Calu3 (cell line): ENCODE measurements at regions not wholly inside any gene's neighbourhood (a gene's known extent, or its start where the extent isn't known, plus 50 kb on each side); places are given as distances from the start of the nearest gene placed in this dataset.
"Not testable (repeated sequence)": the region's sequence is repeated elsewhere in the genome, so short reads cannot be mapped to it uniquely, and the experiment has no call there.

ENCODE experiments used
- BruUV-seq: library from RNA; stranded (reverse); fragments of 400-500 nt; replicated peaks from 2 replicates; lab custom pipeline; 2021; lab: Mats Ljungman, UMichigan
- CTCF ChIA-PET: fragments of 300-600 bp; sonication (Branson Sonifier 250); formaldehyde crosslinking; loops from one replicate; lab custom pipeline; 2022; ENCODE audit warnings: antibody characterized with exemption; lab: Charles Lee
- DNase-seq: peaks from one replicate; pipeline ENCODE4 v3.0.0; 2022
- H3K27ac Mint-ChIP-seq: one replicate; pipeline ENCODE4 v1.8.0; 2022; ENCODE audit warnings: mixed read lengths; ENCODE audit not compliant: unreplicated experiment
- H3K27me3 Mint-ChIP-seq: one replicate; pipeline ENCODE4 v1.8.0; 2022; ENCODE audit warnings: mixed read lengths; ENCODE audit not compliant: unreplicated experiment
- H3K36me3 Mint-ChIP-seq: one replicate; pipeline ENCODE4 v1.8.0; 2022; ENCODE audit warnings: mild to moderate bottlenecking, moderate library complexity, mixed read lengths; ENCODE audit not compliant: insufficient read depth, unreplicated experiment
- H3K4me1 Mint-ChIP-seq: one replicate; pipeline ENCODE4 v1.8.0; 2022; ENCODE audit warnings: mild to moderate bottlenecking, low read depth, mixed read lengths; ENCODE audit not compliant: unreplicated experiment
- H3K4me3 Mint-ChIP-seq: one replicate; pipeline ENCODE4 v1.8.0; 2022; ENCODE audit warnings: mild to moderate bottlenecking, low read depth, moderate library complexity, mixed read lengths; ENCODE audit not compliant: unreplicated experiment
- H3K9me3 Mint-ChIP-seq: one replicate; pipeline ENCODE4 v1.8.0; 2022; ENCODE audit warnings: low read depth, mixed read lengths; ENCODE audit not compliant: unreplicated experiment
- intact Hi-C: fragments of 100-400 bp; cut with micrococcal nuclease; formaldehyde crosslinking; loops from one replicate; pipeline ENCODE4 v1.10.0; 2022; ENCODE audit not compliant: unreplicated experiment
- TF ChIP-seq, protein P1 (sequence below): fragments of 200-600 bp; IDR thresholded peaks from one replicate; pipeline ENCODE4 v1.8.0; 2022; ENCODE audit warnings: antibody characterized with exemption; ENCODE audit not compliant: unreplicated experiment

DNA sequence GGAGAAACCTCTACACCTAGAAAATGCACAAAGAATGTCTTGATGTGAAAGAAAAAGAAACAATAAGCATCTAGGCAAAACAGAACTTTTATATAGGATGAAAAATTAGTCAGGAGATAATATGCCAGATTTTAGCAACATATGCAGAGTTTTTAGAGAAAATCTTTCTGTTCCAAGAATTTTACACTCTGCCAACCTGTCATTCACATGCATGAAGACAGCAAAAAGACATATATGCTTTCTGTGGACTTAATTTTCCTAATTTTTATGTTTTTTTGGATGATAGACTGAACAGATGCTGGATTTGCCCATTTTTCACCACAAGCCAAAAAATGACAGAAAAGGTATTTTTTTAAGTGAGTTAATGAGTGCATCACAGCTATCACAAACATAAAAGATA, 637.3 kb downstream of the TRIB2 start:
- CTCF ChIA-PET, result no interaction called here
- H3K4me1 Mint-ChIP-seq, result no peaks in the 10 kb centered on the region
- H3K36me3 Mint-ChIP-seq, result no peaks in the 10 kb centered on the region
- DNase-seq, result no peak
- H3K27ac Mint-ChIP-seq, result no peak overlapping the region
- H3K4me3 Mint-ChIP-seq, result no peak overlapping the region
- intact Hi-C loops, result no loop called here
- no TSS peak for BruUV-seq
- TF ChIP-seq, protein P1, sequence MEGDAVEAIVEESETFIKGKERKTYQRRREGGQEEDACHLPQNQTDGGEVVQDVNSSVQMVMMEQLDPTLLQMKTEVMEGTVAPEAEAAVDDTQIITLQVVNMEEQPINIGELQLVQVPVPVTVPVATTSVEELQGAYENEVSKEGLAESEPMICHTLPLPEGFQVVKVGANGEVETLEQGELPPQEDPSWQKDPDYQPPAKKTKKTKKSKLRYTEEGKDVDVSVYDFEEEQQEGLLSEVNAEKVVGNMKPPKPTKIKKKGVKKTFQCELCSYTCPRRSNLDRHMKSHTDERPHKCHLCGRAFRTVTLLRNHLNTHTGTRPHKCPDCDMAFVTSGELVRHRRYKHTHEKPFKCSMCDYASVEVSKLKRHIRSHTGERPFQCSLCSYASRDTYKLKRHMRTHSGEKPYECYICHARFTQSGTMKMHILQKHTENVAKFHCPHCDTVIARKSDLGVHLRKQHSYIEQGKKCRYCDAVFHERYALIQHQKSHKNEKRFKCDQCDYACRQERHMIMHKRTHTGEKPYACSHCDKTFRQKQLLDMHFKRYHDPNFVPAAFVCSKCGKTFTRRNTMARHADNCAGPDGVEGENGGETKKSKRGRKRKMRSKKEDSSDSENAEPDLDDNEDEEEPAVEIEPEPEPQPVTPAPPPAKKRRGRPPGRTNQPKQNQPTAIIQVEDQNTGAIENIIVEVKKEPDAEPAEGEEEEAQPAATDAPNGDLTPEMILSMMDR, result no peak
- H3K9me3 Mint-ChIP-seq, result peaks cover 6% of the 10 kb centered on the region
- no peaks in the 10 kb centered on the region for H3K27me3 Mint-ChIP-seq

DNA sequence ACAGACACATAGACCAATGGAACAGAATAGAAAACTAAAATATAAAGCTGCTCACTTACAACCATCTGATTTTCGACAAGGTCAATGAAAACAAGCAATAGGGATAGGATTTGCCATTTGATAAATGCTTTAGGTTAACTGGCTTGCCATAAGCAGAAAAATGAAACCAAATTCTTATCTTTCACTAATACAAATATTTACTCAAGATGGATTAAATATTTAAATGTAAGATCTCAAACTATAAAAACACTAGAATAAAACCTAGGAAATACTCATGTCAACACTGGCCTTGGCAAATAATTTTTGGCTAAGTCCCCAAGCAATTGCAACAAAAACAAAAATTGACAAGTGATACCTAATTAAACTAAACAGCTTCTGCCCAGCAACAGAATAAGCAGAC, 665.2 kb downstream of the TRIB2 start:
- DNase-seq, H3K36me3 Mint-ChIP-seq, H3K27ac Mint-ChIP-seq, H3K4me1 Mint-ChIP-seq, CTCF ChIA-PET, H3K27me3 Mint-ChIP-seq, H3K4me3 Mint-ChIP-seq, BruUV-seq, intact Hi-C loops, H3K9me3 Mint-ChIP-seq: not testable (repeated sequence)

DNA sequence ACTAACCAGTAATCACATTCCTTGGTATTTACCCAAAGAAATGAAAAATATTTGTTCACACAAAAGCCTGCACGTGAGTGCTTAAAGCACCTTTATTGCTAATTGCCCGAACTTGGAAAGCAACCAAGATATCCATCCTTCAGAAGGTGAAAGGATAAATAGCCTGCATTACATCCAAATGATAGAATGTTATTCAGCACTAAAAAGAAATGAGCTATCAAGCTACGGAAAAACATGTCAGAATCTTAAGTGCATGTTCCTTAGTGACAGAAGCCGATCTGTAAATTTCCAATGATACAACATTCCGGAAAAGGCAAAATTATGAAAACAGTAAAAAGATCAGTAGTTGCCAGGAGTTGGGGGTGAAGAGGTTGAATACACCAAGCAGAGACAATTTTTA, 672.4 kb downstream of the TRIB2 start:
- DNase-seq, BruUV-seq, CTCF ChIA-PET, intact Hi-C loops, H3K27ac Mint-ChIP-seq, H3K27me3 Mint-ChIP-seq, H3K4me3 Mint-ChIP-seq, H3K4me1 Mint-ChIP-seq, H3K36me3 Mint-ChIP-seq, H3K9me3 Mint-ChIP-seq: not testable (repeated sequence)

DNA sequence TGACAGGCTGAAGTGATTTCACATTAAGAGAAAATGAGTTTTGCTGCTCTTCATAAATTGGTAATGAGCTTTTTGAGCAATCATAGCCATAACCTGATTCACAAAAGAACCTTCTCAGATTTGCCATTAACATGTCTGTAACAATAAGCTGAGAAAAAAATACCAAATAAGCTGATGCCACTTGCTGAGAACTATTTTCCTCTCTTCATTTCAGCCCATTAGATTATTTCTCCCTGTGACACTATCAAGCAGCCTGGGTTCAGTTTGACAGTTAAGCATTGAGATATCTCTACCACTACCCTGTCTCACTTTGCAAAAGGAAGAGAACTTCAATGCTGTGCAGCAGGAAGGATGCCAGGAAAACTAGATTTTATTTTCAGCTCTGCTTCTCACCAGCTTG, 673.9 kb downstream of the TRIB2 start:
- Mint-ChIP-seq H3K9me3 (no peaks in the 10 kb centered on the region), H3K27me3 (no peaks in the 10 kb centered on the region), H3K27ac (no peak overlapping the region), H3K36me3 (no peaks in the 10 kb centered on the region), H3K4me1 (no peaks in the 10 kb centered on the region), H3K4me3 (no peak overlapping the region)
- CTCF ChIA-PET, result no interaction called here
- TF ChIP-seq, protein P1, result no peak
- intact Hi-C loops, result no loop called here
- BruUV-seq, result no TSS peak
- DNase-seq, result no peak

DNA sequence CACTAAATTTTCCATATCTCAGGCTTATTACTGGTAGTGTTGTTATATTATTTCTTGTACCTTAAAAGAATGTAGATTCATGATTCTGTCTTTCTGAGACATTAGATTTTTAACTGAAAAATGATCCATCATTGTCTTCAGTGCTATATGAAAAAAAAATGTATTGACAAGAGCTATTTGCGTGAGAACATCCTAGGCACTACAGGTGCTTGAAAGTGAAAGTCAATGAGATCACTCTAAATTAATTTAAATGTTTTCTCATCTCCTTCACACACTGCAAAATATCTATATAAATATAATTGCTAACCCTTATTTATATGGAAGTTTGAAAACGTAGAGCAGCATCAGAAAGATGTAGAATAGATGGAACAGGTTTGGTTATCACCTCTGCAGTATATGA, 684.6 kb downstream of the TRIB2 start:
- Mint-ChIP-seq H3K9me3 (peaks cover 6% of the 10 kb centered on the region), H3K27ac (no peak overlapping the region), H3K36me3 (no peaks in the 10 kb centered on the region), H3K4me3 (no peak overlapping the region), H3K4me1 (no peaks in the 10 kb centered on the region), H3K27me3 (no peaks in the 10 kb centered on the region)
- no peak for DNase-seq
- intact Hi-C loops, result no loop called here
- no TSS peak for BruUV-seq
- TF ChIP-seq, protein P1, result no peak
- CTCF ChIA-PET, result no interaction called here
